Type B pancreatic cell (in vitro differentiated cells): ENCODE measurements at regions not wholly inside any gene's neighbourhood (a gene's known extent, or its start where the extent isn't known, plus 50 kb on each side); places are given as distances from the start of the nearest gene placed in this dataset.

Source experiments
- DNase-seq: peaks from one replicate; pipeline ENCODE4 v3.0.0; 2021; ENCODE audit warnings: mixed read lengths; ENCODE audit not compliant: unreplicated experiment; ENCODE audit errors: extremely low spot score
- H3K27ac Mint-ChIP-seq: 2 replicates; pipeline ENCODE4 v1.8.0; 2021; ENCODE audit warnings: mild to moderate bottlenecking, mixed read lengths
- H3K27me3 Mint-ChIP-seq: 2 replicates; pipeline ENCODE4 v1.8.0; 2021; ENCODE audit warnings: mixed read lengths
- H3K36me3 Mint-ChIP-seq: 2 replicates; pipeline ENCODE4 v1.8.0; 2021; ENCODE audit warnings: mixed read lengths
- H3K4me1 Mint-ChIP-seq: one replicate; pipeline ENCODE4 v1.8.0; 2021; ENCODE audit warnings: mixed read lengths; ENCODE audit not compliant: unreplicated experiment
- H3K4me3 Mint-ChIP-seq: 2 replicates; pipeline ENCODE4 v1.8.0; 2021; ENCODE audit warnings: mild to moderate bottlenecking, mixed read lengths
- H3K9me3 Mint-ChIP-seq: 2 replicates; pipeline ENCODE4 v1.8.0; 2021; ENCODE audit warnings: mixed read lengths
- CTCF ChIP-seq: fragments of 200-600 bp; sonication (generic); conservative IDR thresholded peaks from 2 replicates; pipeline ENCODE4 v1.5.0; 2021; ENCODE audit warnings: antibody characterized with exemption, mild to moderate bottlenecking

- Mint-ChIP-seq H3K36me3 (no peaks in the 10 kb centered on the region), H3K4me3 (no peak overlapping the region), H3K27me3 (no peaks in the 10 kb centered on the region), H3K27ac (no peak overlapping the region), H3K9me3 (no peaks in the 10 kb centered on the region), H3K4me1 (no peaks in the 10 kb centered on the region)
- no peak for TF ChIP-seq CTCF
- no peak for DNase-seq
These were observed 439.0 kb upstream of the STXBP6 start for GRCh38 chr14:25488961-25489360.

- H3K4me1 Mint-ChIP-seq, result no peaks in the 10 kb centered on the region
- H3K27me3 Mint-ChIP-seq, result no peaks in the 10 kb centered on the region
- H3K36me3 Mint-ChIP-seq, result no peaks in the 10 kb centered on the region
- no peak for TF ChIP-seq CTCF
- H3K4me3 Mint-ChIP-seq, result no peak overlapping the region
- no peak for DNase-seq
- no peaks in the 10 kb centered on the region for H3K9me3 Mint-ChIP-seq
- no peak overlapping the region for H3K27ac Mint-ChIP-seq
These were observed 435.4 kb upstream of the STXBP6 start for GRCh38 chr14:25485381-25485780.

- Mint-ChIP-seq H3K27me3 (no peaks in the 10 kb centered on the region), H3K36me3 (no peaks in the 10 kb centered on the region), H3K9me3 (no peaks in the 10 kb centered on the region), H3K27ac (no peak overlapping the region), H3K4me1 (no peaks in the 10 kb centered on the region), H3K4me3 (no peak overlapping the region)
- TF ChIP-seq CTCF, result no peak
- DNase-seq, result no peak
These were observed 435.0 kb upstream of the STXBP6 start for GRCh38 chr14:25484906-25485305.

GRCh38 chr14:25484235-25484634, 434.3 kb upstream of the STXBP6 start:
- Mint-ChIP-seq H3K4me3 (no peak overlapping the region), H3K9me3 (no peaks in the 10 kb centered on the region), H3K27me3 (no peaks in the 10 kb centered on the region), H3K4me1 (no peaks in the 10 kb centered on the region), H3K27ac (no peak overlapping the region), H3K36me3 (no peaks in the 10 kb centered on the region)
- TF ChIP-seq CTCF, result peak; percentile 40
- no peak for DNase-seq

GRCh38 chr14:25477316-25478098, 427.6 kb upstream of the STXBP6 start:
- H3K27me3 Mint-ChIP-seq, result no peaks in the 10 kb centered on the region
- no peak for DNase-seq
- no peak for TF ChIP-seq CTCF
- H3K27ac Mint-ChIP-seq, result no peak overlapping the region
- no peak overlapping the region for H3K4me3 Mint-ChIP-seq
- no peaks in the 10 kb centered on the region for H3K4me1 Mint-ChIP-seq
- no peaks in the 10 kb centered on the region for H3K9me3 Mint-ChIP-seq
- no peaks in the 10 kb centered on the region for H3K36me3 Mint-ChIP-seq
